LoVo (cell line): ENCODE measurements at regions not wholly inside any gene's neighbourhood (a gene's known extent, or its start where the extent isn't known, plus 50 kb on each side); places are given as distances from the start of the nearest gene placed in this dataset.

Experiments
- DNase-seq: peaks from one replicate; pipeline ENCODE4 v3.0.0-alpha.2; 2016; ENCODE audit warnings: low spot score

DNA sequence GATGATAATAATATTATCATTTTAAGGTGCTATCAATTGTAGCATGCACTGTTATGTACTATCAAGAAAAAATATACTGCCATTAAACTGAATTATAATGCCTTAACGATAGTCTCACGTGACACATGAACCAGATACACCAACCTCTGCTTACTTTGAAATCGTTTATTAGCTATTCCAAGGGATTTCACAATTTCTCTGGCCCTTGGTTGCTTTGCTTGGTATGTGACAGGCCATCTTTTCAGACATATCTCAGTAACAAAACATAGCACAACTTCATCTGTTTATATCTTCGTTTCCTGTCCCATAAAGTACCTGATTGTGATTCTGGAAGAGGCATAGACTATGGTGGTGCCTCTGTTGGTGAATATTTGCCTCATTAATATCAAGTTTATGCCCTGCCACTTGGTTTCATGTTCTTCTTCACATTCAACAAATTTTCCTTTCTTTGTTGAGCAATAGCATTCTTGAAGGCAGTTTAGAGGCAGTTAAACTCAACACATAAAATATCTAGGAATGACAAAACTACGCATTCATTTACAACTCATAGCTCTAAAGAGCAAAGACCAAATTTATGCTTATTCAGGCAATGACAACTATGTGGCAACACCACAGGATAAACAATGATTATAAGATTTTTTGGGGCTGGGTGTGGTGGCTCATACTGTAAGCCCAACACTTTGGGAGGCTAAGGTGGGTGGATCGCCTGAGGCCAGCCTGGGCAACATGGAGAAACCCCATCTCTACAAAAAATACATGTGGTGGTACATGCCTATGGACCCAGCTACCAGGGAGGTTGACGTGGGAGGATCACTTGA, 84.3 kb downstream of the MCFD2 start:
- no peak for DNase-seq

DNA sequence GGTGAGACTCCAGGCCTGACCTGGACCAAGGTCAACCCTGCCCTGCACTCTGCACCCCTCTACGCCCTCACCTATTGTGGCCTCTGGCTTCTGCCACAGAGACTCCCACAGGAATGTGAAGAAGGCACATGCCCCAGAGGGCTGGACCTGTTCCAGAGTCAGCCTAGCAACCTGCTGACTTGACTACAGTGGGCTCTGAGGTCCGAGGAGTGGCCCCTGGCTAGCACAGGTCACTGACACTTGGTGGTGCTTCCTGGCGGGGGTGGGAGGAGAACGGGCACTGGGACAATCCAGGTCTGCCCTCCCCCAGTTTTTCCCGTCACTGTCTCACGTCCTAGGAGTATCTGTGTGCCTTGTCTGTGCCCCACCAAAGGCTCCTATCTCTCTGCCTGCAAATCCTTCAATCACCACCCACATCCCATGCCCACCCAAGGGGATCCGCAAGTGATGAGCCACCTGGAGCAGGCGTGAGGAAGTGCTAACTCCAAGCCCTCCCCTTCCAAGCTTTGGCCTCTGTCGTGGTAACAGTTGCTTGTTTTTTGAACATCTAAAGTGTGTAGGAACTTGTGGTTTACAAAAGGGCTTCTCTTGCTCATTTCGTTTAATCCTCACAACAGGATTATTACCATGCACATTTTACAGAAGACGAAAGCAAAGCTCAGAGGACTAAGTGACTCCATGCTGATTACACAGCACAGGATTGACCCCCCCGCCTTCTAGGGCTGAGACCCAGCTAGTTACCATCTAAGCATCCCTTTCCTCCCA, 86.2 kb downstream of the MCFD2 start:
- DNase-seq: peak; percentile 15

GRCh38 chr2:46828491-46829230, 86.9 kb downstream of the MCFD2 start:
- no peak for DNase-seq

- DNase-seq: no peak
Measured at GRCh38 chr2:46828135-46828438, 87.5 kb downstream of the MCFD2 start.

GRCh38 chr2:46827274-46828134, 88.1 kb downstream of the MCFD2 start:
- no peak for DNase-seq

DNA sequence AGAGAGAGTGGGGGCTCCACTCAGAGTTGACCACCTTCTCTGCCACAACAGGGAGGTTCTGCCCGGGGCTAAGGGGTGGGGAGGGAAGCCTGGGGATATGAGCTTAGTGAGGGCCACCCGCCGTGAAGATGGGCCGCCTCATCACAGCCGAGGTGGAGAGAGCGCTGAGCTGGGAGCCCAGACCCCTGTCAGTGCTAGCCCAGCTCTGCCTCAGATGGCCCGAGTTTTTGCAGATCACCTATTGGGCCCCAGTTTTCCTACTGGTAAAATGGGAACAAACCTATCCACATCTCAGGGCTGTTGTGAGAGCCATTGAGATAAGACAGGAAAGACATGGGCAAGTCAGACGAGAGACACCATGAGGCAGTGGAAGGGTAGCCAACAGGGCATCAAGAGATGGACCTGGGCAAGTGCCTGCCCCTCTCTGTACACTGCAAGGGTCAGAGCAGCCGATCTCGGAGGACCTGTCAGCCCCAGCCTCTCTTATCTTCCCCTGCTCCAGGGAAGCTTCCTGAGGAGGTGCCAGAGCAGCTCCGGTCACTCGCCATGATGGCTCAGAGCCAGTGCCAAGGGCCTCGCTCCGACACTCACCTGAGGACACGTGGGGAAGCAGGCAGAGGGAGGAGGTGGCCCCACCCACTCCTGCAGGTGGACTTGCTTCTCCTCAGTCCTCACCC, 88.9 kb downstream of the MCFD2 start:
- DNase-seq: no peak

DNA sequence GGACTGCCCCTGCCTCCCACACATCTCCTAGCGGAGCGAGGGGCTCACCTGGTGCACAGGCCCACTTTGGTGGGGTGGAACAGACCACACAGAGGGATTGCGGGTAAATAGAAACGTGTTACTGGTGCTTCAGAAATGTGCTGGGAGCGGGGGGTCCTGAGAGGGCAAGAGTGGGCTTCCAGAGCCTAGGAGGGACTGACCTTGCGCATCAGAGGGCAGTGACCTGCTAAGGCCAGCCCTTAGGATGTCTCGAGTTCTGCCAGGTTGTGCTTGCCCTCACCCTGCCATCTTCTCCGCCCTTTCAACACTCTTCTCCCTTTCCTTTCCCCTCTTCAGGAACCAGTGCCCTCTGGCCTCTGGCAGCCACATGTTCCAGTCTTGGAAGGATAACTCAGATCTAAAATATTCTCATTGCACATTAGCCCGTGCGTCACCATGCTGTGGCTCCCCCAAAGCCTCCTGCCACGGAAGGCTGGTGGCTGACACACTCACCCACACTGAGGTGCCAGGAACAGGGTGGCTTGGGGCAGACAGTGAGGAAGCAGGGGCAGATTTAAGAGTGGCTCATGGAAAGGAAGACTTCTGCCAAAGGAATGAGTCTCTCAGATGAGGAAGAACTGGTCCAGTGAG, 89.6 kb downstream of the MCFD2 start:
- DNase-seq: no peak

DNA sequence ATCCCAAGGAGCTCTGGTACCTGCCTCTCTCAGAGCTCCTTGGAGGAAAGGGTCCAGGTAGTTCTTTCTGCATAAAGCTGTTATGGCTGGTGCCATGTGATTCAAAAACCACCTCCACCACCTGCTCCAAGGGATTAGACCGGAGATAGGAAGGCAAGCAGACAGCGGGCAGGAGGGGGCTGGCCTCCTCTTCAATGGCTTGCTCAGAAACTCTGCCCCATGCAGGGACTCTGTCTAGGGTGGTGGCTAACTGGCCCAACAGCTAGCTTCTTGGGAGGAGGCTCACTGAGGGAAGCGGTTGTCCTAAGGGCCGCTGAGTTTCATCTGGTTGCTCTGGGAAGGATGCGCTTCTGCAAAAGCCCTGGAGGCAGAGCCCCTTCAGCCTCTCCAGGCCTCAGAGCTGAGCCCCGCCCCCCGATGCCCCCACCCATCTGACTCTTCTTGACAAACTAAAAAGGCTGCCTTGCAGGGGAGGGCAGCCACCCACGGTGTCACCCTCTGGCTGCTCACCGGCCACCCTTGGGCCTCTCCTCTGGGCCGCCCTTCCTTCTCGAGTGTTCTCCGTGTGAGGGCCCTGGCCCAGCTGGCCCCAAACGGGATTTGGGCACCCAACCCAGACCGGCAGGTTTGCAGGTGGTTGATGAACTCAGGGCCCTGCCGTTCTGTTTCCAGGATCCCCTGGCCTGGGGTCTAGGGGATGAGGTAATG, 90.2 kb downstream of the MCFD2 start:
- DNase-seq: no peak

- no peak for DNase-seq
Measured at GRCh38 chr2:46824611-46825010, 91.0 kb downstream of the MCFD2 start.

DNA sequence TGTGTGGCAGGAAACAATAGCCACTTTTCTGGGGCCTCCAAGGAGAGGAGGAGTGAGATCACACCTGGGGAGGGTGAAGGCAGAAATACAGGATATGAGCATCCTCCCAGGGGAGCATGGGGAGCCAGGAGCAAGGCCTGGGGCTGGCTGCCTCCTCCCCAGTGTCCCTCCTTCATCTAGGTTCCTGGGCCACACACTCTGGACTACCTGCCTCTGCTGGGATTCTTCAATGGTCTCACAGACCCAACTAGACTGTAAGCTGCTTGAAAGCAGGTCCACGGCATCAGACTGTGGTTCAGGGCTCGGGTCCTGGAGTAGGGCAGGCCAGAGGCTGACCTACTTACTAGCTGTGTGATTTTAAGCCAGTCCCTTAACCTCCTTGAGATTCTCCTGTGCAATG, 94.0 kb downstream of the MCFD2 start:
- DNase-seq: no peak

DNA sequence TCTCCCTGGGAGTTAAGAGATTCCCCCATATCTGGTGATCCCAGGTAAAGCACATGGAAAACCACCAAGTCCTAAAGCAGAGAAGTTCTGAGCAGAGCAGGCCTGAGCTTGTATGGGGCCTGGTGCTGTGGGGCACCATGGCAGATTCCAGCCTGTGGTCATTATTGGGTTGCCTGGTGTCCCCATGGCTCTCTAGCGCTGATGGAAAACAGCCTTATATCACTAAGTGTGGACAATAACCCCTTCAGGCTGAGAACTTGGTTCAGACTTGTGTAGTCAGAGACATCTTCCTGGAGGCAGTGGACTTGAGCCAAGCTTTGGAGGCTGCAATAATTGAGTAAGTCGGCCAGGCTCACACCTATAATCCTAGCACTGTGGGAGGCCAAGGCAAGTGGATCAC, 96.8 kb downstream of the MCFD2 start:
- no peak for DNase-seq

GRCh38 chr2:46818141-46818621, 97.4 kb downstream of the MCFD2 start:
- DNase-seq: no peak

- DNase-seq: no peak
Measured at GRCh38 chr2:46816846-46817726, 98.5 kb downstream of the MCFD2 start.

DNA sequence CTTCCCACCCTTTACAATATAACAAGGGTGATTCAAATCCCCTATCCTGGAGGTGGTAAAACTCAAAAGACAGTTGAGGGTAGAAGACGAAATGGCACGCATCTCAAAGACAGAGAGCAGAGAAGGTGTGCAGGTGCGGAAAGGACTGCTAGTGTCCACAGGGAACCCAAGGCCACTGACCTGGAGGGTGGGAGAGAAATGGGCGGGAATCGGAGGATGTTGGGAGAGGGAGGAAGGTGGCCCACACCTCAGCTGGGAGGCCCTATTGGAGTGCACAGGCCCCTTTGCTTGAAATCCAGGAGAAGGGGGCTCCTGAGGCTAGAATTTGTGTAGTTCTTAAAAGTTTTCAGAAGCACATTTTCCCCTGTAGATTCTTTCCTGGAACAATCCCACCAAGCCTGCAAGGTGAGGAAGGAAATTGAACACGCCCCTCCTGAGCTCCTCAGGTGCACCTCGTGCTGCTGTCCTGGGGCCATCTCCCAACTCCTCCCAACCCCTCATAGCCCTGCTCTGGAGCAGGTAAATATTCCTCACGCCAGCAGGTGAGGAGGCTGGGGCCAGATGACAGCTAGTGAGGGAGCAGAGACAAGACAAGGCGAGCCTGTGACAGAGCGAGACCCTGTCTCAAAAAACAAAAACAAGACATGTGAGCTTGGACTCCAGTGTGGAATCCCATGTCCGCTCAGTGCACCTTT, 99.3 kb downstream of the MCFD2 start:
- no peak for DNase-seq

DNA sequence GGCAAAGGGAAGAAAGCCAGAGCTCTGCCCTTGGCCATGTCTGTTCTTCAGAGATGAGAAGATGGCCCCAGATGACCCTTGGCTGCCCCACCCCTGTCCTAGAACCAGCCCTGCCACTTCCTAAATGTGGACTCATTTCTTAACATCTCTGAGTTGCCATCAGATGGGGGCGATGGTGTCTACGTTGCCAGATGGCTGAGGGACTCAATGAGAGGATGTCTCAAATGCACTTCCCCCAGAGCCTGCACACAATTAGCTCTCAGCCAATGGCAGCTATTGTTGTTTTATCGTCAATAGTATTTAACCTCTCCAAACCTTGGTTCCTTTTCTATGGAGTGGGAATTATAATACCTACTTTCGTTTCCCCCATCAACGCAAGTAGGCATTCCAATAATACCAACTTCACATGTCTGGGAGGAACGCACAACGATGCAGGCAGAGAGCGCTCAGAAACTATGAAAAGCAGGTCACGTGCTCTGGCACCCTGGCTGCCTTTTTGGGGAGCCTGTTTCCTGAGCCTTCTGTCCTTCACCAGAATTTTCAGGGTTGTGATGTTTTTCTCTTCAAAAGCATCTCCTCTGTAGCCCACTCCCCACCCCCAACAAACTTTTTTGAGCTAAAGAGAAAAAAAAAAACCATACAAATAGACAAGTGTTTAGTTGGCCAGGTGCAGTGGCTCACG, 100.3 kb downstream of the MCFD2 start:
- DNase-seq: no peak

DNA sequence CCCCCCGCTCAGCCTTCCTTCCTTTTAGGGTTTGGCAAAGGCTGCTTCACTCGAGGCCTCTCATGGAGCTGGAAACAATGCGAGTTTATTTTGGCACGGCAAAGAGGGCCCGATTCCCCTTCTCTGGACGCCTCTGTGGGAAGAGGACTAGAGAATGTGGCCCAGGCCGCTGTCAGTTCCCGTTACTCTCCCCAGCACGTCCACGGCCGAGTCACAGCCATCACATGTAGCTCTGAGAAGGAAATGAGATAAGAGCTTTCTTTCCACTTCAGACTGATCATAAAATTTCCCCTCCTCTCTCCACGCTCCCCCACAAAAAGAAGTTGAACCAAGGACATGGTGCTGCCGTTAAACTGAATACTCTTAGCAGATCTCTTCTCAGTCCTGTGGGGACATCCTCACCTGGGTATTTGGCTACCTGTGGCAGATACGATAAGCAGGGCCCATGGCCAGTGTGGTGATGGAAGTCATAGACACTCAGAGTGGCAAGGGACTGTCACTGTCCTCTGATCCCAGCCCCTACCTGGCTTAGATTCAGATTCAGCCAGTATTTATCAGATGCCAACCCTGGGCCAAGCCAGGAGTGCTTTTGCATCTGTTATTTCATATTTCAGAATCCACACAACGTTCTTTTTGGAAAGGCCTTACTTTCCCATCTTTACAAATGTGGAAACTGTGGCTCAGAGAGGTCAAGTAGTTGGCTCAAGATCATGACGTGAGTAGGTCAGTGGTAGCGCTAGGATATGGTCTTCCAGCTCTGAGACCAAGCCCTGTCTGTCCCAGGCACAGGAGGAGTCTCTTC, 101.2 kb downstream of the MCFD2 start:
- DNase-seq: no peak

- no peak for DNase-seq
Measured at GRCh38 chr2:46813680-46814079, 101.9 kb downstream of the MCFD2 start.
